ENCODE measurements at regions not wholly inside any gene's neighbourhood (a gene's known extent, or its start where the extent isn't known, plus 50 kb on each side); places are given as distances from the start of the nearest gene placed in this dataset.

DNA sequence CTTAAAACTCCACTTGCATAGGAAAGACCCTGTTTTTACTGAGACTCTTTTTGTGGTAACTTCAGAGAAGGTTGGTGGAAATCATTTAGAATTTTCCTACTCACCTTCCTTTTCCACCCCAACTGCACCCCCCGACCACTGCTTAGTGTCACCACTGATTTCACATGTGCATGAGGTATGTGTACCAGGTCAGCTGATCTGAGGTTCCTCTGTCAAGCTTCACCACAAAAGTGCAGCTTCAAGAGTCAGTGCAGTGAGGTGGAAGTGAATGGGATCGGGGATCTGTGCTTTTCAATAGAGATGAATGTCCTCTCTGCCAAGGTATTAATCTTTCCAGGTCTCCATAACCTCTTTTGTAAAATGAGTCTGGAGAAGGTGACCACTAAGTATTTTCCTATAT is 260.5 kb upstream of the WWC1 start:
- H3K4me1 ChIP-seq (ENCODE audit: control insufficient read depth, insufficient read depth, low read length): no peaks in the 10 kb centered on the region
- Mint-ChIP-seq H3K4me3 (no peak overlapping the region), H3K4me1 (no peaks in the 10 kb centered on the region), H3K9me3 (peaks cover 0 to 3% of the 10 kb centered on the region in 2 donors), H3K36me3 (no peaks in the 10 kb centered on the region), H3K27ac (no peak overlapping the region), H3K27me3 (ENCODE audit: low read depth in 2 of 2) (peaks cover 0 to 8% of the 10 kb centered on the region in 2 donors)
- WGBS (ENCODE audit: insufficient coverage): 73% methylated on average over 2 of the region's 2 CpGs
- no peaks in the 10 kb centered on the region for H3K36me3 ChIP-seq (ENCODE audit: control insufficient read depth, insufficient read depth, low read length)
- DNase-seq (no peak), ATAC-seq (no peak)
- no peaks in the 10 kb centered on the region for H3K9me3 ChIP-seq (ENCODE audit: control insufficient read depth, insufficient read depth, low read length)
- TF ChIP-seq, protein P1, sequence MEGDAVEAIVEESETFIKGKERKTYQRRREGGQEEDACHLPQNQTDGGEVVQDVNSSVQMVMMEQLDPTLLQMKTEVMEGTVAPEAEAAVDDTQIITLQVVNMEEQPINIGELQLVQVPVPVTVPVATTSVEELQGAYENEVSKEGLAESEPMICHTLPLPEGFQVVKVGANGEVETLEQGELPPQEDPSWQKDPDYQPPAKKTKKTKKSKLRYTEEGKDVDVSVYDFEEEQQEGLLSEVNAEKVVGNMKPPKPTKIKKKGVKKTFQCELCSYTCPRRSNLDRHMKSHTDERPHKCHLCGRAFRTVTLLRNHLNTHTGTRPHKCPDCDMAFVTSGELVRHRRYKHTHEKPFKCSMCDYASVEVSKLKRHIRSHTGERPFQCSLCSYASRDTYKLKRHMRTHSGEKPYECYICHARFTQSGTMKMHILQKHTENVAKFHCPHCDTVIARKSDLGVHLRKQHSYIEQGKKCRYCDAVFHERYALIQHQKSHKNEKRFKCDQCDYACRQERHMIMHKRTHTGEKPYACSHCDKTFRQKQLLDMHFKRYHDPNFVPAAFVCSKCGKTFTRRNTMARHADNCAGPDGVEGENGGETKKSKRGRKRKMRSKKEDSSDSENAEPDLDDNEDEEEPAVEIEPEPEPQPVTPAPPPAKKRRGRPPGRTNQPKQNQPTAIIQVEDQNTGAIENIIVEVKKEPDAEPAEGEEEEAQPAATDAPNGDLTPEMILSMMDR (IDR thresholded peaks at IDR 0.05): no peak
- H3K27ac ChIP-seq (ENCODE audit: low read length): no peak overlapping the region
- no peak overlapping the region for H3K4me3 ChIP-seq (ENCODE audit: low read length)
- intact Hi-C loops (cut with micrococcal nuclease): no loop called here
- no peaks in the 10 kb centered on the region for H3K27me3 ChIP-seq (ENCODE audit: control insufficient read depth, insufficient read depth, low read length)

DNA sequence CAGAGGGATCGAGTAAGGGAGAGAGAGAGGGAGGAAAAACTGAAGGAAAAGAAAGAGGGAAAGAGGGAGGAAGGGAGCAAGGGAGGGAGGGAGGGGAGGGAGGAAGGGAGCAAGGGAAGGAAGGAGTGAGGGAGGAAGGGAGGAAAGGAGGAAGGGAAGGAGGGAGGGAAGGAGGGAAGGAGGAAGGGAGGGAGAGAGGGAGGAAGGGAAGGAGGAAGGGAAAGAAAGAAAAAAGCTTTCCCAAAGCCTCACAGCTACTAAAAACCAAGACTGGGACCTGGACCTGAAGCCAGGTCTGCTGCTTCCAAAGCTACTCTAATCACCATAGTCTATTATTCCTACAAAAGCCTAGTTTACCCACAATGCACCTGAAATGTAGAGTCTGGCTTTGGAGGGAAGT is 259.8 kb upstream of the WWC1 start:
- intact Hi-C loops (cut with micrococcal nuclease): no loop called here
- Histone ChIP-seq H3K4me3 (ENCODE audit: low read length) (no peak overlapping the region), H3K36me3 (ENCODE audit: control insufficient read depth, insufficient read depth, low read length) (no peaks in the 10 kb centered on the region), H3K27me3 (ENCODE audit: control insufficient read depth, insufficient read depth, low read length) (no peaks in the 10 kb centered on the region), H3K4me1 (ENCODE audit: control insufficient read depth, insufficient read depth, low read length) (no peaks in the 10 kb centered on the region), H3K27ac (ENCODE audit: low read length) (no peak overlapping the region), H3K9me3 (ENCODE audit: control insufficient read depth, insufficient read depth, low read length) (no peaks in the 10 kb centered on the region)
- 58% methylated on average over 1 of the region's 1 CpG for WGBS (ENCODE audit: insufficient coverage)
- TF ChIP-seq, protein P1 (IDR thresholded peaks at IDR 0.05): no peak
- no peak overlapping the region for H3K4me3 Mint-ChIP-seq
- no peak for DNase-seq
- ATAC-seq: no peak
- no peak overlapping the region for H3K27ac Mint-ChIP-seq
- no peaks in the 10 kb centered on the region for H3K4me1 Mint-ChIP-seq
- peaks cover 0 to 8% of the 10 kb centered on the region in 2 donors for H3K27me3 Mint-ChIP-seq (ENCODE audit: low read depth in 2 of 2)
- peaks cover 0 to 3% of the 10 kb centered on the region in 2 donors for H3K9me3 Mint-ChIP-seq
- H3K36me3 Mint-ChIP-seq: no peaks in the 10 kb centered on the region

DNA sequence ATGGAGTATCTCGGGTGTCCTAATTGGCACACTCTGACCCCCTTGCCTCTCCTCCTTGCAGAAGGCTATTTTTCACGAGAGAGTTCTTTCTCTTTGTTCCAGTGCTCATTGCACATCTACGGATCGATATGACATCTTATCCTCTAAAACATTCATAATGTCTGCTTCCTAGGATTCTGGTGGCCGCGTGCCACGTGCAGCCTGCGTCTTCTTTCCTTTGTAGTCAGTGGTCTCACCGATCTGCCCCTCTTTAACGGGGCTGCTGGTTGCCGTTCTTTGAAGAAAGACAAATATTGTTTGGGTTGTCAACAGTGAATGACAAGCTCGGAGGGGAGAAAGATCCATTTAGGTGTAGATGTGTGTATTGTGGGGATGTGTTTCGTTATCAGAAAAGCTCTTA is 252.4 kb upstream of the WWC1 start:
- H3K27ac ChIP-seq (ENCODE audit: low read length): no peak overlapping the region
- Mint-ChIP-seq H3K27me3 (ENCODE audit: low read depth in 2 of 2) (no peaks in the 10 kb centered on the region), H3K4me1 (no peaks in the 10 kb centered on the region), H3K4me3 (no peak overlapping the region), H3K27ac (no peak overlapping the region), H3K36me3 (no peaks in the 10 kb centered on the region), H3K9me3 (no peaks in the 10 kb centered on the region)
- 86% methylated on average over 13 of the region's 13 CpGs for WGBS (ENCODE audit: insufficient coverage)
- no peaks in the 10 kb centered on the region for H3K36me3 ChIP-seq (ENCODE audit: control insufficient read depth, insufficient read depth, low read length)
- no peaks in the 10 kb centered on the region for H3K4me1 ChIP-seq (ENCODE audit: control insufficient read depth, insufficient read depth, low read length)
- H3K27me3 ChIP-seq (ENCODE audit: control insufficient read depth, insufficient read depth, low read length): no peaks in the 10 kb centered on the region
- TF ChIP-seq, protein P1 (IDR thresholded peaks at IDR 0.05): no peak
- DNase-seq (no peak), ATAC-seq (no peak)
- intact Hi-C loops (cut with micrococcal nuclease): no loop called here
- H3K4me3 ChIP-seq (ENCODE audit: low read length): no peak overlapping the region
- no peaks in the 10 kb centered on the region for H3K9me3 ChIP-seq (ENCODE audit: control insufficient read depth, insufficient read depth, low read length)

DNA sequence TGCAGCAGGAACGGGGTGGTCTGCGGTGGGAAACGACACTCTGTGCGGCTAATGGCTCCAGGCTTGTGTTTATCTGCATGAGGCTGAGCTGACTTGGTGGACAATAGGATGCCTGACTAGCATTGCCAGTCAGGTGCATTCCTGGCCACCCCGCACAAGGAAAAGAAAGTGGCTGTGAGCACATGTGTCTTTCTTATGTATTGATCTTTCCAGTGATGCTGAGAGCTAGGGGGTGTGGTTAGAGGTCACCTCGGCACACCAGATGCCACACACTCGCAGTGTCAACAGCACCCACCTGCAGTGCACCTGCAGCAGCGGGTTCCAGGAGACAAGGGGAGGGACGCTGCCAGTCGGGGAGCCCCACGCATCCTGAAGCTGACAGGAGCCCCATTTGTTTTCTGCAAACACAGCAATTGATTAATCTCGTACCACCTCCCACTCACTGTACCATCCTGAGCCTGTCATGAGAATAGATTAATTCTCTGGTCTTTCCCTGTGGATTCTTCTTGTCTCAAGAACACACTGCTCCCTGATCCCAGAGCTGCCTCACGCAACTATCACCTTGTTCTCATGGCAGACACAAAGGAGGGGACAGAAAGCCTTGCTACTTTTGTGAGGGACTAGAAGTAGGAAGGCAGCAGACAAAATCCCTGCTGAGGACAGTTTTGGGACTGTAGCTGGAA is 251.7 kb upstream of the WWC1 start:
- H3K4me3 Mint-ChIP-seq: no peak overlapping the region
- no peak for DNase-seq
- H3K4me1 ChIP-seq (ENCODE audit: control insufficient read depth, insufficient read depth, low read length): no peaks in the 10 kb centered on the region
- H3K27ac ChIP-seq (ENCODE audit: low read length): no peak overlapping the region
- TF ChIP-seq, protein P1 (IDR thresholded peaks at IDR 0.05): no peak
- H3K4me1 Mint-ChIP-seq: no peaks in the 10 kb centered on the region
- no peaks in the 10 kb centered on the region for H3K36me3 ChIP-seq (ENCODE audit: control insufficient read depth, insufficient read depth, low read length)
- no peaks in the 10 kb centered on the region for H3K9me3 Mint-ChIP-seq
- no peaks in the 10 kb centered on the region for H3K36me3 Mint-ChIP-seq
- H3K9me3 ChIP-seq (ENCODE audit: control insufficient read depth, insufficient read depth, low read length): no peaks in the 10 kb centered on the region
- H3K27ac Mint-ChIP-seq: no peak overlapping the region
- H3K27me3 Mint-ChIP-seq (ENCODE audit: low read depth in 2 of 2): no peaks in the 10 kb centered on the region
- H3K27me3 ChIP-seq (ENCODE audit: control insufficient read depth, insufficient read depth, low read length): no peaks in the 10 kb centered on the region
- intact Hi-C loops (cut with micrococcal nuclease): no loop called here
- no peak overlapping the region for H3K4me3 ChIP-seq (ENCODE audit: low read length)
- ATAC-seq: no peak
- 86% methylated on average over 13 of the region's 13 CpGs for WGBS (ENCODE audit: insufficient coverage)

Measured in natural killer cell (primary cell).